ENCODE measurements at regions not wholly inside any gene's neighbourhood (a gene's known extent, or its start where the extent isn't known, plus 50 kb on each side); places are given as distances from the start of the nearest gene placed in this dataset.

- TF ChIP-seq POLR2AphosphoS5 (IDR thresholded peaks at IDR 0.05; ENCODE audit: low read depth, low read length) = no peak
- TF ChIP-seq CTCF (IDR thresholded peaks at IDR 0.05) = no peak
- TF ChIP-seq SIN3A (IDR thresholded peaks at IDR 0.05; ENCODE audit: borderline replicate concordance, insufficient read depth, low read depth, low read length) = no peak
- no peak for TF ChIP-seq REST (IDR thresholded peaks at IDR 0.05; ENCODE audit: insufficient read depth in 1 of 2, low read depth in 2 of 2, low read length in 1 of 2)
- TF ChIP-seq TCF7L2 (IDR thresholded peaks at IDR 0.05; ENCODE audit: low read depth, low read length) = no peak
- Histone ChIP-seq H3K27me3 (ENCODE audit: control insufficient read depth, insufficient read depth, low read length) (0 out of 2 replicates have a peak, but pooled peaks cover 4% of the 10 kb centered on the region), H3K4me1 (ENCODE audit: control insufficient read depth, insufficient read depth, low read length) (no peaks in the 10 kb centered on the region), H3K9me3 (ENCODE audit: control insufficient read depth, insufficient read depth, low read depth, low read length) (no peaks in the 10 kb centered on the region), H3K4me3 (ENCODE audit: low read depth in 2 of 2, low read length in 2 of 2) (no peak overlapping the region), H3K27ac (ENCODE audit: low read length) (no peak overlapping the region), H3K36me3 (ENCODE audit: control insufficient read depth, insufficient read depth, low read length) (no peaks in the 10 kb centered on the region)
- intact Hi-C loops (cut with micrococcal nuclease; ENCODE audit: unreplicated experiment) (no loop called here), in situ Hi-C loops (cut with HindIII; ENCODE audit: low pct_unique_long_range_greater_than_20kb, low sequenced_read_pairs) (no loop called here)
- no peak for DNase-seq (ENCODE audit: low read depth, low spot score)
- ChIA-PET POLR2A (no interaction called here), CTCF (no interaction called here)
- ATAC-seq = no peak
- BruUV-seq (replicated peaks) = no TSS peak
These were observed 202.7 kb upstream of the SLC35B3 start for GRCh38 chr6:8637896-8638597.

GRCh38 chr6:8633762-8634161, 198.4 kb upstream of the SLC35B3 start:
- Histone ChIP-seq H3K9me3 (ENCODE audit: control insufficient read depth, insufficient read depth, low read depth, low read length) (no peaks in the 10 kb centered on the region), H3K36me3 (ENCODE audit: control insufficient read depth, insufficient read depth, low read length) (no peaks in the 10 kb centered on the region), H3K4me3 (ENCODE audit: low read depth in 2 of 2, low read length in 2 of 2) (no peak overlapping the region), H3K27me3 (ENCODE audit: control insufficient read depth, insufficient read depth, low read length) (0 out of 2 replicates have a peak, but pooled peaks cover 4% of the 10 kb centered on the region), H3K4me1 (ENCODE audit: control insufficient read depth, insufficient read depth, low read length) (no peaks in the 10 kb centered on the region), H3K27ac (ENCODE audit: low read length) (no peak overlapping the region)
- ChIA-PET POLR2A (no interaction called here), CTCF (no interaction called here)
- no TSS peak for BruUV-seq (replicated peaks)
- ATAC-seq = no peak
- in situ Hi-C loops (cut with HindIII; ENCODE audit: low pct_unique_long_range_greater_than_20kb, low sequenced_read_pairs) (no loop called here), intact Hi-C loops (cut with micrococcal nuclease; ENCODE audit: unreplicated experiment) (no loop called here)
- TF ChIP-seq REST (IDR thresholded peaks at IDR 0.05; ENCODE audit: insufficient read depth in 1 of 2, low read depth in 2 of 2, low read length in 1 of 2) (no peak), SIN3A (IDR thresholded peaks at IDR 0.05; ENCODE audit: borderline replicate concordance, insufficient read depth, low read depth, low read length) (no peak), POLR2AphosphoS5 (IDR thresholded peaks at IDR 0.05; ENCODE audit: low read depth, low read length) (no peak), CTCF (IDR thresholded peaks at IDR 0.05) (no peak)
- no peak for DNase-seq (ENCODE audit: low read depth, low spot score)

Data from Panc1 (cell line).